Activated CD4-positive, alpha-beta T cell treated with anti-CD3 and anti-CD28 coated beads for 36 hours (primary cell): ENCODE measurements at regions not wholly inside any gene's neighbourhood (a gene's known extent, or its start where the extent isn't known, plus 50 kb on each side); places are given as distances from the start of the nearest gene placed in this dataset.
"Not testable (repeated sequence)": the region's sequence is repeated elsewhere in the genome, so short reads cannot be mapped to it uniquely, and the experiment has no call there.

Source experiments
- ATAC-seq: fragments of 200-7000 bp; cut with Tn5 transposase; one replicate; pipeline ENCODE4 v1.10.0; 2021; ENCODE audit warnings: mild to moderate bottlenecking, moderate library complexity
- CTCF ChIA-PET: fragments of 350-600 bp; sonication (Branson Sonifier 250); formaldehyde crosslinking; loops from one replicate; lab custom pipeline; 2021; ENCODE audit warnings: antibody characterized with exemption; lab: Charles Lee
- POLR2A ChIA-PET: fragments of 350-600 bp; sonication (Branson Sonifier 250); formaldehyde crosslinking; loops from one replicate; lab custom pipeline; 2021; ENCODE audit warnings: antibody characterized with exemption, inconsistent platforms; lab: Charles Lee
- DNase-seq: peaks from one replicate; pipeline ENCODE4 v3.0.0-alpha.2; 2020
- H3K27ac Mint-ChIP-seq: one replicate; pipeline ENCODE4 v1.8.0; 2021; ENCODE audit warnings: mixed read lengths
- H3K27me3 Mint-ChIP-seq: one replicate; pipeline ENCODE4 v1.8.0; 2021; ENCODE audit warnings: mixed read lengths
- H3K36me3 Mint-ChIP-seq: one replicate; pipeline ENCODE4 v1.8.0; 2021; ENCODE audit warnings: low read depth, mixed read lengths
- H3K4me1 Mint-ChIP-seq: one replicate; pipeline ENCODE4 v1.8.0; 2021; ENCODE audit warnings: mixed read lengths
- H3K4me3 Mint-ChIP-seq: one replicate; pipeline ENCODE4 v1.8.0; 2021; ENCODE audit warnings: mild to moderate bottlenecking, moderate library complexity, mixed read lengths
- H3K9me3 Mint-ChIP-seq: one replicate; pipeline ENCODE4 v1.8.0; 2021; ENCODE audit warnings: low read depth, mixed read lengths
- intact Hi-C, 2 experiments: fragments of 100-400 bp; cut with DNase I in 1 of 2; cut with micrococcal nuclease in 1 of 2; formaldehyde crosslinking; loops; one replicate each; pipeline versions ENCODE4 v1.14.2 to v1.15.1; 2022 to 2024; cut with DNase I, micrococcal nuclease

DNA sequence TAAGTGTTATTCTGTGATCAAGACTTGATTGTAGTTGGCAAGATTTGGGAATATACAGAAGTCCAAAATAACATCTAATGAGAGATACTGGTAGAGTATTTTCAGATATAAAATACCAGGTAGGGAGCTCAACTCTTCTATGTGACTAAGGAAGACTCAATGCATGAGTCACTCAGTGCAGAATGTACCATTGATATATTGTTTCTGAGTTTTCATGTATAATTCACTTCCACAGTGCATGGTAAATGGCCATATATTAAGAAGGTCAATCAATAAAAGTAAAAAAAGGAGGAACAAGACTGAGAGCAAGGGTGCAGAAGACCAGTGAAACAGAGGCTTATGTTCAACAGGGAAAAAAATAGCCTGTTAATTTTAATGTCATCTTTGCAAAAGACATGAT, 1387.9 kb downstream of the CDH8 start:
- ATAC-seq (no peak), DNase-seq (no peak)
- Mint-ChIP-seq H3K4me3 (no peak overlapping the region), H3K27ac (no peak overlapping the region), H3K36me3 (no peaks in the 10 kb centered on the region), H3K4me1 (no peaks in the 10 kb centered on the region), H3K9me3 (peaks cover 6% of the 10 kb centered on the region), H3K27me3 (no peaks in the 10 kb centered on the region)
- intact Hi-C loops, result no loop called here
- ChIA-PET POLR2A (no interaction called here), CTCF (no interaction called here)

DNA sequence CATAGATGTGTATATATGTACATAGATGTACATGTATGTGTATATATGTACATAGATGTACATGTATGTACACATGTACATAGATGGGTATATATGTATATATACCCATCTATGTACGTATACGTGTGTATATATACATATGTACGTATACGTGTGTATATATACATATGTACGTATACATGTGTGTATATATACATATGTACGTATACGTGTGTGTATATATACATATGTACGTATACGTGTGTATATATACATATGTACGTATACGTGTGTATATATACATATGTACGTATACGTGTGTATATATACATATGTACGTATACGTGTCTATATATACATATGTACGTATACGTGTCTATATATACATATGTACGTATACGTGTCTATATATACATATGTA, 1388.8 kb downstream of the CDH8 start:
- H3K4me3 Mint-ChIP-seq, H3K27me3 Mint-ChIP-seq, DNase-seq, intact Hi-C loops, H3K9me3 Mint-ChIP-seq, H3K36me3 Mint-ChIP-seq, H3K27ac Mint-ChIP-seq, ATAC-seq, CTCF ChIA-PET, H3K4me1 Mint-ChIP-seq, POLR2A ChIA-PET: not testable (repeated sequence)

DNA sequence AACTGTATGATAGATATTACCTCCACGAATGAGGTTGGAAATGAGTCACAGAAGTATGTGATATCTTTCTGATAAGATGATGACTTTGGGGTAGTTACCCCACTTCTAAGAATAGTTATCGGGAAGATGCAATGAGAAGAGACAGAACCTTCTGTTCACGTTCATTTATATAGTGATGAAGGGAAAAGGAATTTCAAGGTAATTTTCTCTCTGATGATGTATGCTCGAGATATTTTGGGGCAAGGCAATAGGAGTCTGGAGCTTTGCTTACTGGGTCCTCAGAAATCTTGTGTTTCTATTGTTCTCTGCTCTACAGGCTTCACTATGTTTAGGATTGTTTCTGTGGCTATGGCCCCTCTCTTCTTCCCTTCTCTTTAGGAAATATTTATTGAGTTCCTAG, 1389.6 kb downstream of the CDH8 start:
- H3K4me3 Mint-ChIP-seq, result no peak overlapping the region
- no peak for DNase-seq
- POLR2A ChIA-PET, result no interaction called here
- CTCF ChIA-PET, result no interaction called here
- H3K27ac Mint-ChIP-seq, result no peak overlapping the region
- H3K36me3 Mint-ChIP-seq, result no peaks in the 10 kb centered on the region
- intact Hi-C loops, result no loop called here
- peaks cover 6% of the 10 kb centered on the region for H3K9me3 Mint-ChIP-seq
- no peaks in the 10 kb centered on the region for H3K4me1 Mint-ChIP-seq
- ATAC-seq, result no peak
- H3K27me3 Mint-ChIP-seq, result no peaks in the 10 kb centered on the region

DNA sequence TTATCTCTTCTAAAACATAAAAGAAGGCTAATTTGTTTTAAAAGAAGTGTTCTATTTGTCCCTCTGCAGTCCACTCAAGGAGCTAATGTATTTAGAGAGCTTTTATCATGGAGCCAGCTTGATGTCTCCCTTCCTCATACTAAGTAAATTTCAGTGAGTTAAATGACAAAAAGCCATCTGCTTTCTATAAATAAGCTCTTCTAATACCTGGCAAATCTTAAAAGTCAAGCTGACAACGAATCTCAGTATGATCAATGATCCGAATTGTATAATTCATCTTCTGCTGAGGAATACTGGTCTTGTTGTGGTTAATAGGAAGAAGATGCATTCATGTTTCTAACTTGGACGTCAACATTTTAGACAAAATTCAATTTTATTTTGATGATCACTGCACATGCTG, 1390.7 kb downstream of the CDH8 start:
- CTCF ChIA-PET, result no interaction called here
- Mint-ChIP-seq H3K9me3 (peaks cover 9% of the 10 kb centered on the region), H3K27ac (no peak overlapping the region), H3K27me3 (no peaks in the 10 kb centered on the region), H3K4me3 (no peak overlapping the region), H3K36me3 (no peaks in the 10 kb centered on the region), H3K4me1 (no peaks in the 10 kb centered on the region)
- intact Hi-C loops, result no loop called here
- POLR2A ChIA-PET, result no interaction called here
- DNase-seq (no peak), ATAC-seq (no peak)

DNA sequence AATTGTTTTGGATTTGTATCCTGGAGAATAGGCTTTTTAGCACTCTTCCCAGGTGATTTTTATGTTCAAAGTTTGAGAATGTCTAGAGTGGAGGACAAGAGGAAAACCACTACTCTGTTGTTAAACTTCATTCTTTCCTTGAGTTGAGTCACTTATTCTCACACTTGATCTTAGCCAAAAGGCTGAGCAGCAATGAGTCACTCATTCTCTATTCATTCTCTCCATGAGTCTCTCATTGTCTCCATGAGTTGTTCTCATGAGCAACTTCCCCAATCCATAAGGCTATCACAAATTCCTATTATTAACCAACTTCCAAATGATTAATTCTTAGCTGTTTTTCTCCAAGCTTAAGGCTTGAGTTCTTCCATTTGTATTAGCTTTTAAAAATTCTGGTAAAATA, 1393.3 kb downstream of the CDH8 start:
- no peak for ATAC-seq
- POLR2A ChIA-PET, result no interaction called here
- DNase-seq, result no peak
- no peaks in the 10 kb centered on the region for H3K27me3 Mint-ChIP-seq
- H3K27ac Mint-ChIP-seq, result no peak overlapping the region
- H3K4me3 Mint-ChIP-seq, result no peak overlapping the region
- H3K9me3 Mint-ChIP-seq, result peaks cover 15% of the 10 kb centered on the region
- CTCF ChIA-PET, result interaction anchor here (0.6 kb wide), 1 partner anchor 17 kb away, joined by 3 read pairs; no protein-coding TSS in a partner anchor
- H3K4me1 Mint-ChIP-seq, result no peaks in the 10 kb centered on the region
- H3K36me3 Mint-ChIP-seq, result no peaks in the 10 kb centered on the region
- intact Hi-C loops, result no loop called here

DNA sequence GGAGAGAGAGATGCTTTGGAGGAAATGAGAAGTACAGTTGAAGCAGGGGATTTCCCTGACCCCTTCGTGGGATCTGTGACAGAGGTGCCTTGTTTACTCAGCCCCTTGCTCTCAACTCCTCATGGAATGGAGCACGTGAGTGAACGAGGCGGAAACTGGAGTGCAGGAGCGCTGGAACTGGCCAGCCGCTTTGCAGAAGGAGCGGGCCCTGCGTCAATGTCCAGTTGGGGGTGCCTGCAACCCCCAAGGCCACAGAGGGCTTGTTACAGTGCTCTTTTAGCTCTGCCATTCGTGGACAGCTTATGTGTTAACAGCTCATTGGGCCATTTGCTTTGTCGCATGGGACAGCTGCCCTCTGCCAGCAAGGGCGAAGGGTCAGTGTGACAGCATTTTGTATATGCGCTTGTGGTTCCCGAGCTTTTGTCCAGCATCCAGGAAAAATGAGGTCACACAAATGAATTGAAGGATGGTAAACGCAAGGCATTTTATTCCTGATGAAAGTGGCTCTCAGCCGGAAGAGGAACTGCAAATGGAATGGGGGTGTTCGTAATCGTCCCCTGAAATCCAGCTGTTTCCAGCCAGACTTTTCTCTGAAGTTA, 1395.1 kb downstream of the CDH8 start:
- H3K9me3 Mint-ChIP-seq, result peaks cover 15% of the 10 kb centered on the region
- H3K4me3 Mint-ChIP-seq, result no peak overlapping the region
- no peaks in the 10 kb centered on the region for H3K27me3 Mint-ChIP-seq
- H3K36me3 Mint-ChIP-seq, result no peaks in the 10 kb centered on the region
- ATAC-seq (no peak), DNase-seq (no peak)
- H3K4me1 Mint-ChIP-seq, result no peaks in the 10 kb centered on the region
- CTCF ChIA-PET, result no interaction called here
- POLR2A ChIA-PET, result no interaction called here
- intact Hi-C loops, result no loop called here
- no peak overlapping the region for H3K27ac Mint-ChIP-seq

DNA sequence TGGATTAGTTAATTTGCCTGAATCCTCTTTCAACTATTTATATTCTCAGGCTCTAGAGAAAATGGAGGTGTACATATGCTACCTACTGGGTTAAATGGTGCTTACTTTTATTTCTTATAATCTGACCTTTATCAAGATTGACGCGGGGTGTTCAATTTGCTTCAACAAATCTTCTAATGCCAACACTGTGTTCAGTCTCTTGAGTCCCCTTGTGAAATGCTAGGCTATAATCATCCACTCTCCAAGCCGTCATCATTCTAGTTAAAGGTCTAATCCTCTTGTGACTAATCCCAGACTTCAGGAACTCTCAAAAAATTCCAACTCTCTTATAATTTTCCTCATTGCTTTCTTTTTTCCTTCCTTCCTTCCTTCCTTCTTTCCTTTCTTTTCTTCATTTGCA, 1396.2 kb downstream of the CDH8 start:
- H3K4me3 Mint-ChIP-seq, result no peak overlapping the region
- ChIA-PET CTCF (no interaction called here), POLR2A (no interaction called here)
- ATAC-seq (no peak), DNase-seq (no peak)
- no peak overlapping the region for H3K27ac Mint-ChIP-seq
- H3K36me3 Mint-ChIP-seq, result no peaks in the 10 kb centered on the region
- intact Hi-C loops, result no loop called here
- H3K4me1 Mint-ChIP-seq, result no peaks in the 10 kb centered on the region
- no peaks in the 10 kb centered on the region for H3K27me3 Mint-ChIP-seq
- peaks cover 20% of the 10 kb centered on the region for H3K9me3 Mint-ChIP-seq

DNA sequence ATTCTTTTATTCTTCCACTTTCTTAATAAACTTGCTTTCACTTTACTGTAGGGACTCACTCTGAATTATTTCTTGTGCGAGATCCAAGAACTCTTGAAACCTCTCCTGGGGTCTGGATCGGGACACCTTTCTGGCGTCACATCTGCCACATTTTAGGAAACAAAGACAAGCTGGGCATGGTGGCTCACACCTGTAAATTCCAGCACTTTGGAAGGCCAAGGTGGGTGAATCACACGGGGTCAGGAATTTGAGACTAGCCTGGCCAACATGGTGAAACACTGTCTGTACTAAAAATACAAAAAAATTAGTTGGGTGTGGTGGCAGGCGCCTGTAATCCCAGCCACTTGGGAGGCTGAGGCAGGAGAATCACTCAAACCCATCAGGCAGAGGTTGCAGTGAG, 1399.6 kb downstream of the CDH8 start:
- H3K4me1 Mint-ChIP-seq, POLR2A ChIA-PET, DNase-seq, CTCF ChIA-PET, intact Hi-C loops, ATAC-seq, H3K4me3 Mint-ChIP-seq, H3K27me3 Mint-ChIP-seq, H3K27ac Mint-ChIP-seq, H3K36me3 Mint-ChIP-seq: not testable (repeated sequence)
- peaks cover 23% of the 10 kb centered on the region for H3K9me3 Mint-ChIP-seq

DNA sequence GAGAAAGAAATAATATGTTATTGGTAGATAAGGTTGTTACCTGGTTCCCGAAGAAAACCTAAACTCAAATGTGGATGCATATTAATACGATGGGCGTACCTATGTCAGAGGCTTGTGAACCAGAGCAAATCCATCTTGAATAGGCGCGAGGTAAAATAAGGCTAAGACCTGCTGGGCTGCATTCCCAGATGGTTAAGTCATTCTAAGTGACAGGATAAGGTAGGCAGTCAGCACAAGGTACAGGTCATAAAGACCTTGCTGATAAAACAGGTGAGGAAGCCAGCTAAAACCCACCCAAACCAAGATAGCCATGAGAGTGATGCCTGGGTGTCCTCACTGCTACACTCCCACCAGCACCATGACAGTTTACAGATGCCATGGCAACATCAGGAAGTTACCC, 1400.1 kb downstream of the CDH8 start:
- DNase-seq, result no peak
- no peak overlapping the region for H3K27ac Mint-ChIP-seq

DNA sequence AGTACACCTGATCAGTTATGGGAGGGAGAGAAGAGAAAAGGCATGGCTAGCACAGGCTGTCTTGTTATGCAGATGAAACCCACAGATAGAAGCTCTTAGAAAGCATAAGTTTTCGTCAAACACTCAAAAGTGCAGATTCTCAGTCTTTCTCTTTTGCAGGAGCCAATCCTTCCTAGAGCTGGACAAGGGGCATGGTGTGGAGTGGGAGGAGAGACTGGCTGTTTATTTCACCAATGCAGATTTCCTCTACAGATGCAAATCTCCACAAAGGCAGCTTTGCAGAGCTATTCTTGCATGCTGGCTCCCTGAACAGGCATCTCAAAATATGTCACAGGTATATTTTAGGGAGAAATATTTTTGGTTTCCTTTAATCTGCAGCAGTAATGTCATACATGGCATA, 1400.7 kb downstream of the CDH8 start:
- Mint-ChIP-seq H3K27ac (no peak overlapping the region), H3K27me3 (no peaks in the 10 kb centered on the region), H3K4me1 (no peaks in the 10 kb centered on the region), H3K9me3 (peaks cover 20% of the 10 kb centered on the region), H3K4me3 (no peak overlapping the region), H3K36me3 (no peaks in the 10 kb centered on the region)
- ChIA-PET CTCF (interaction anchor here (0.8 to 1.0 kb wide), 2 partner anchors 15 to 105 kb away, joined by 3 read pairs; no protein-coding TSS in a partner anchor), POLR2A (no interaction called here)
- intact Hi-C loops, result no loop called here
- DNase-seq (no peak), ATAC-seq (no peak)

More for the DNA sequence above, 1400.1 kb downstream of the CDH8 start:
- Mint-ChIP-seq H3K27me3 (no peaks in the 10 kb centered on the region), H3K4me1 (no peaks in the 10 kb centered on the region), H3K4me3 (no peak overlapping the region), H3K36me3 (no peaks in the 10 kb centered on the region), H3K9me3 (peaks cover 23% of the 10 kb centered on the region)
- no peak for ATAC-seq
- ChIA-PET POLR2A (no interaction called here), CTCF (interaction anchor here (1.0 kb wide), 1 partner anchor 14 kb away, joined by 3 read pairs; no protein-coding TSS in a partner anchor)
- intact Hi-C loops, result no loop called here

DNA sequence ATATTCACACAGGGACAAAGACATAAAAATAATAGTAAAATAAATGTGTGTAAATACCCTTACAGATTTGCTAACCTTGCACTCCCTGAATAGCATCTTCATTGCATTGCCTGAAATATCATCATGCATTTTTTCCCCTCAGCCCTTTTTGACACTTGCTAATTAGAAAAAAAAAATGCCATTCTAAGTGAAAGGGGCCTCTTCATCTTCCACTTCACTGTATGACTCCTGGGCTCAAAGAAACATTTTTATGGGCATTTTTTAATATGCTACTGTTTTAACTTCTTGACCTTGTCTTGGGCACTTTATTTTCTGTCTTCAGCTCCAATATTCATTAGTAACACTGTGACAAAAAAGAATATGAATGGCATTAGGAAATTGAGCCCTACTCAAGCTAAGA, 1424.4 kb downstream of the CDH8 start:
- no peak overlapping the region for H3K4me3 Mint-ChIP-seq
- H3K36me3 Mint-ChIP-seq, result no peaks in the 10 kb centered on the region
- ChIA-PET POLR2A (no interaction called here), CTCF (no interaction called here)
- no peak overlapping the region for H3K27ac Mint-ChIP-seq
- no peaks in the 10 kb centered on the region for H3K4me1 Mint-ChIP-seq
- H3K9me3 Mint-ChIP-seq, result peaks cover 11% of the 10 kb centered on the region
- no peak for DNase-seq
- intact Hi-C loops, result no loop called here
- H3K27me3 Mint-ChIP-seq, result no peaks in the 10 kb centered on the region
- no peak for ATAC-seq

DNA sequence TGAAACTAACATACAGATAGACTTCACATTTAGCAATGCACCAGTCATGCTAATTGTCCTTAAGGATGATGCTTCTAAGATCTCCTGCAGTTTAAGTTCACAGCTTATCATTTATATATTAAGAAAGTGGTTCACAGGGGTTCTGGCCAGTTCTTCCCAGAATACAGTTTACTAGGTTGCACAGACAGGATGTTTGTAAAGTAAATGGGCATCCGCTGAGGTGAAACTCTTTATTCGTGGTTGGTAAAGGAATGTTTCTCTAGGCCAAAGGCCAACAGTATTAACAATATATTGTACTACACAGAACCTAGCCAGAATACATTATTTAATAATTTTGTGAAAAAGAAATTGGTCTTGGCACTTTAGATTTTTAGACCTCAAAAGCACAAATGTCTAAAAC, 1427.3 kb downstream of the CDH8 start:
- CTCF ChIA-PET, result no interaction called here
- no peak overlapping the region for H3K4me3 Mint-ChIP-seq
- no peaks in the 10 kb centered on the region for H3K36me3 Mint-ChIP-seq
- DNase-seq (no peak), ATAC-seq (no peak)
- H3K9me3 Mint-ChIP-seq, result peaks cover 16% of the 10 kb centered on the region
- no peaks in the 10 kb centered on the region for H3K27me3 Mint-ChIP-seq
- H3K27ac Mint-ChIP-seq, result no peak overlapping the region
- no peaks in the 10 kb centered on the region for H3K4me1 Mint-ChIP-seq
- POLR2A ChIA-PET, result no interaction called here
- intact Hi-C loops, result loop anchor here in 1 of 2 experiments (10.0 kb wide), 1 partner anchor 64 kb away; no protein-coding TSS in a partner anchor
